GM12878 (cell line): ENCODE measurements at regions not wholly inside any gene's neighbourhood (a gene's known extent, or its start where the extent isn't known, plus 50 kb on each side); places are given as distances from the start of the nearest gene placed in this dataset.

Experiments used
- ATAC-seq: fragments of 200-7000 bp; cut with Tn5 transposase; 3 replicates; pipeline ENCODE4 v1.9.1; 2020; ENCODE audit warnings: mild to moderate bottlenecking, moderate library complexity
- BruUV-seq: library from RNA; stranded (reverse); fragments of 400-500 nt; replicated peaks from 2 replicates; lab custom pipeline; 2021; lab: Mats Ljungman, UMichigan
- CTCF ChIA-PET: fragments of 300-600 bp; sonication (Branson Sonifier 250); formaldehyde crosslinking; extraction: SDS; loops from one replicate; lab custom pipeline; 2021; ENCODE audit warnings: inconsistent platforms; lab: Yijun Ruan, JAX
- POLR2A ChIA-PET: fragments of 350-600 bp; formaldehyde crosslinking; extraction: SDS; loops from one replicate; lab custom pipeline; 2021; ENCODE audit warnings: inconsistent platforms; lab: Charles Lee
- RAD21 ChIA-PET: fragments of 300-600 bp; sonication (Branson Sonifier 250); formaldehyde crosslinking; loops from one replicate; lab custom pipeline; 2023; ENCODE audit warnings: antibody characterized with exemption; ENCODE audit not compliant: unreplicated experiment; lab: Charles Lee
- SMC1A ChIA-PET: fragments of 300-600 bp; sonication (Branson Sonifier 250); formaldehyde crosslinking; loops from one replicate; lab custom pipeline; 2023; ENCODE audit not compliant: unreplicated experiment, uncharacterized antibody; lab: Charles Lee
- DNase-seq: peaks from one replicate; pipeline ENCODE4 v3.0.0-alpha.2; 2011; ENCODE audit warnings: low read depth, low spot score
- FAIRE-seq: peaks from 3 replicates; lab custom pipeline; 2011; peaks lifted over from hg19 to GRCh38; lab: Jason Lieb, UNC
- H2AFZ ChIP-seq: 2 replicates; pipeline ENCODE4 v1.6.0; 2011; ENCODE audit warnings: low read depth, low read length, control low read depth; ENCODE audit not compliant: control insufficient read depth
- H3K27ac ChIP-seq: 2 replicates; pipeline ENCODE4 v1.5.1; 2011; ENCODE audit warnings: control low read depth; ENCODE audit not compliant: control insufficient read depth, insufficient read depth
- H3K27me3 ChIP-seq, 2 experiments: replicated peaks in 1 of 2; 2 replicates each; pipeline versions ENCODE4 v1.6.0 to v1.6.1; 2011; ENCODE audit warnings: low read length in 1 of 2; ENCODE audit not compliant: control insufficient read depth in 2 of 2, insufficient read depth in 2 of 2
- H3K36me3 ChIP-seq, 2 experiments: 2 replicates each; pipeline ENCODE4 v1.5.1; 2011; ENCODE audit warnings: low read length in 1 of 2; ENCODE audit not compliant: control insufficient read depth in 2 of 2, insufficient read depth in 2 of 2
- H3K4me1 ChIP-seq: 2 replicates; pipeline ENCODE4 v1.6.1; 2011; ENCODE audit warnings: mild to moderate bottlenecking, low read length, moderate library complexity, mixed read lengths; ENCODE audit not compliant: control insufficient read depth, insufficient read depth
- H3K4me2 ChIP-seq: 2 replicates; pipeline ENCODE4 v1.6.0; 2011; ENCODE audit warnings: control low read depth; ENCODE audit not compliant: control insufficient read depth, insufficient read depth
- H3K4me3 ChIP-seq: fragments of 200-600 bp; sonication (generic); 2 replicates; pipeline ENCODE4 v1.5.1; 2016
- H3K79me2 ChIP-seq: 2 replicates; pipeline ENCODE4 v1.6.0; 2011; ENCODE audit warnings: low read length; ENCODE audit not compliant: control insufficient read depth, insufficient read depth
- H3K9ac ChIP-seq: 2 replicates; pipeline ENCODE4 v1.8.0; 2011; ENCODE audit warnings: low read length, control low read depth, mixed read lengths; ENCODE audit not compliant: control insufficient read depth, insufficient read depth
- H3K9me3 ChIP-seq: replicated peaks from 3 replicates; pipeline ENCODE4 v1.5.1; 2011; ENCODE audit warnings: mild to moderate bottlenecking, low read length; ENCODE audit not compliant: control insufficient read depth, insufficient read depth
- H4K20me1 ChIP-seq: 2 replicates; pipeline ENCODE4 v1.6.0; 2011; ENCODE audit not compliant: control insufficient read depth, insufficient read depth
- EZH2 ChIP-seq: IDR thresholded peaks from 2 replicates; pipeline ENCODE4 v1.6.1; 2012; ENCODE audit warnings: low read depth, mild to moderate bottlenecking, control low read depth, inconsistent platforms, low read length, borderline replicate concordance; ENCODE audit not compliant: control insufficient read depth
- FOS ChIP-seq: IDR thresholded peaks from 3 replicates; pipeline ENCODE4 v1.6.1; 2011; ENCODE audit warnings: borderline replicate concordance; ENCODE audit not compliant: insufficient read length; ENCODE audit errors: extremely low read depth
- HDAC2 ChIP-seq: fragments of 200-600 bp; sonication (generic); IDR thresholded peaks from 2 replicates; pipeline ENCODE4 v1.6.1; 2017
- MEF2A ChIP-seq: IDR thresholded peaks from 2 replicates; pipeline ENCODE4 v1.6.1; 2011; ENCODE audit warnings: low read depth, mild to moderate bottlenecking, low read length, moderate library complexity; ENCODE audit not compliant: insufficient read depth
- MYC ChIP-seq: IDR thresholded peaks from 2 replicates; pipeline ENCODE4 v1.6.1; 2011; ENCODE audit warnings: mild to moderate bottlenecking, low read length, moderate library complexity, inconsistent platforms; ENCODE audit not compliant: insufficient read depth, insufficient replicate concordance, insufficient read length, severe bottlenecking
- NR2F1 ChIP-seq: fragments of 450-650 bp; conservative IDR thresholded peaks from 2 replicates; pipeline ENCODE4 v1.6.1; 2017; ENCODE audit warnings: mild to moderate bottlenecking
- POLR2A ChIP-seq: IDR thresholded peaks from 2 replicates; pipeline ENCODE4 v1.6.1; 2011; ENCODE audit warnings: low read depth, mild to moderate bottlenecking, low read length
- SRF ChIP-seq, 2 experiments: IDR thresholded peaks; 2 replicates each; pipeline ENCODE4 v1.6.1; 2011; ENCODE audit warnings: low read depth in 2 of 2, low read length in 2 of 2, mild to moderate bottlenecking in 1 of 2, moderate library complexity in 1 of 2
- STAT3 ChIP-seq: IDR thresholded peaks from 2 replicates; pipeline ENCODE4 v1.6.1; 2011; ENCODE audit warnings: low read depth, low read length, improper control_type of control experiment
- TAF1 ChIP-seq: IDR thresholded peaks from 2 replicates; pipeline ENCODE4 v1.6.1; 2011; ENCODE audit warnings: mild to moderate bottlenecking, low read depth, low read length, borderline replicate concordance
- WGBS: methylation state at CpG from one replicate; pipeline ENCODE4 v1.1.6; 2016; ENCODE audit warnings: low lambda C conversion rate; ENCODE audit not compliant: insufficient replicate concordance, insufficient coverage; ENCODE audit errors: missing lambda C conversion rate; 5-methylcytosine and 5-hydroxymethylcytosine counted together
- in situ Hi-C: fragments of 300-500 bp; cut with MboI; formaldehyde crosslinking; loops from 9 replicates; pipeline ENCODE4 v1.14.3; 2018; ENCODE audit warnings: mixed read lengths
- intact Hi-C: fragments of 100-400 bp; cut with micrococcal nuclease; formaldehyde crosslinking; loops from one replicate; pipeline ENCODE4 v1.14.2; 2022; ENCODE audit not compliant: unreplicated experiment
- TF ChIP-seq, protein P1 (sequence below): IDR thresholded peaks from 2 replicates; pipeline ENCODE4 v1.6.1; 2011; ENCODE audit warnings: low read depth, mild to moderate bottlenecking, low read length, moderate library complexity, borderline replicate concordance; ENCODE audit errors: extremely low read depth
- TF ChIP-seq, protein P2 (sequence below): IDR thresholded peaks from 2 replicates; pipeline ENCODE4 v1.6.1; 2012; ENCODE audit warnings: low read depth, low read length, improper control_type of control experiment
- TF ChIP-seq, protein P3 (sequence below): fragments of 450-650 bp; IDR thresholded peaks from 2 replicates; pipeline ENCODE4 v1.6.1; 2017; ENCODE audit warnings: low read depth, mild to moderate bottlenecking, moderate library complexity
- TF ChIP-seq, protein P4 (sequence below): fragments of 450-650 bp; IDR thresholded peaks from 2 replicates; pipeline ENCODE4 v1.6.1; 2017; ENCODE audit warnings: borderline replicate concordance
- TF ChIP-seq, protein P5 (sequence below): IDR thresholded peaks from 2 replicates; pipeline ENCODE4 v1.6.1; 2011; ENCODE audit warnings: low read depth, low read length, improper control_type of control experiment, borderline replicate concordance
- TF ChIP-seq, protein P6 (sequence below): fragments of 450-650 bp; IDR thresholded peaks from 2 replicates; pipeline ENCODE4 v1.6.1; 2018; ENCODE audit warnings: borderline replicate concordance, mild to moderate bottlenecking; ENCODE audit not compliant: partially characterized antibody

DNA sequence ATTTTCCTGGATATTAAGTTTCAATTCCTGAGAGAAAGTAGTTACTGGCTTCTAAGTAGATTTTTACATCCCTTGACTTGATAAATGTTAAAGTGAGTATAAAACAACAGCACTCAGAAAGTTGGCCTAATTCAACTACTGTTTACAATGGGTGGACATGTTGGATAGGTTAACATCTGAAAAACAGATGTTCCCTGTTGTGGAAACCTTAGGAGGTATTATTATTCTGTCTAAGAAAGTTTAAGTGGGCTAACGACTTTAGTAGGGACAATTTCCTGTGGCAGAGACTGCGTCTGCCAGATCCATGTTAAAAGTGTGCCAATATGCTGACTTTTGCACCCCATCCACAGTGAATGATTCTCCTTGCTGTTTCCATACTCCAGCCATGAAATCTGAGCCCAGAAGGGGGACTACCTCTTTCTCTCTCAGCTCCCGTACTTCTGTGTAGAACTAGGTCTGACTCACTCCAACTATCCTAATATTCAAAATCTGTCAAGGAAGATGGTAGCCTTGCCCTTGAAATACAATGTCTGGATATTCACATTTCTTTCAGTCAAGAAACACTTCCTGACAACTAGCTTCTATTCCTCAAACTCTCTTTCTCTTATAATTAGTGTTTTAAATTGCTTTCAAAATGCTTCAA, 327.5 kb upstream of the HNRNPA3 start:
- 28% methylated on average over 3 of the region's 3 CpGs for WGBS
- CTCF ChIA-PET, result interaction anchor here (1.0 to 1.5 kb wide), 4 partner anchors 10 to 274 kb away, joined by 3 to 6 read pairs (median 4); no protein-coding TSS in a partner anchor
- TF ChIP-seq FOS, result no peak
- TF ChIP-seq, protein P1, sequence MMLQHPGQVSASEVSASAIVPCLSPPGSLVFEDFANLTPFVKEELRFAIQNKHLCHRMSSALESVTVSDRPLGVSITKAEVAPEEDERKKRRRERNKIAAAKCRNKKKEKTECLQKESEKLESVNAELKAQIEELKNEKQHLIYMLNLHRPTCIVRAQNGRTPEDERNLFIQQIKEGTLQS, result no peak
- TF ChIP-seq, protein P2, sequence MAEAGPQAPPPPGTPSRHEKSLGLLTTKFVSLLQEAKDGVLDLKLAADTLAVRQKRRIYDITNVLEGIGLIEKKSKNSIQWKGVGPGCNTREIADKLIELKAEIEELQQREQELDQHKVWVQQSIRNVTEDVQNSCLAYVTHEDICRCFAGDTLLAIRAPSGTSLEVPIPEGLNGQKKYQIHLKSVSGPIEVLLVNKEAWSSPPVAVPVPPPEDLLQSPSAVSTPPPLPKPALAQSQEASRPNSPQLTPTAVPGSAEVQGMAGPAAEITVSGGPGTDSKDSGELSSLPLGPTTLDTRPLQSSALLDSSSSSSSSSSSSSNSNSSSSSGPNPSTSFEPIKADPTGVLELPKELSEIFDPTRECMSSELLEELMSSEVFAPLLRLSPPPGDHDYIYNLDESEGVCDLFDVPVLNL, result no peak
- no peak for TF ChIP-seq MEF2A
- TF ChIP-seq STAT3, result no peak
- no peak for TF ChIP-seq TAF1
- no peak for TF ChIP-seq SRF (IDR thresholded peaks at IDR 0.05; ENCODE audit: low read depth in 2 of 2, low read length in 2 of 2)
- no peak for TF ChIP-seq NR2F1
- no peak for TF ChIP-seq EZH2
- TF ChIP-seq MYC, result no peak
- TF ChIP-seq, protein P3, sequence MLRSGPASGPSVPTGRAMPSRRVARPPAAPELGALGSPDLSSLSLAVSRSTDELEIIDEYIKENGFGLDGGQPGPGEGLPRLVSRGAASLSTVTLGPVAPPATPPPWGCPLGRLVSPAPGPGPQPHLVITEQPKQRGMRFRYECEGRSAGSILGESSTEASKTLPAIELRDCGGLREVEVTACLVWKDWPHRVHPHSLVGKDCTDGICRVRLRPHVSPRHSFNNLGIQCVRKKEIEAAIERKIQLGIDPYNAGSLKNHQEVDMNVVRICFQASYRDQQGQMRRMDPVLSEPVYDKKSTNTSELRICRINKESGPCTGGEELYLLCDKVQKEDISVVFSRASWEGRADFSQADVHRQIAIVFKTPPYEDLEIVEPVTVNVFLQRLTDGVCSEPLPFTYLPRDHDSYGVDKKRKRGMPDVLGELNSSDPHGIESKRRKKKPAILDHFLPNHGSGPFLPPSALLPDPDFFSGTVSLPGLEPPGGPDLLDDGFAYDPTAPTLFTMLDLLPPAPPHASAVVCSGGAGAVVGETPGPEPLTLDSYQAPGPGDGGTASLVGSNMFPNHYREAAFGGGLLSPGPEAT, result no peak
- TF ChIP-seq, protein P4, sequence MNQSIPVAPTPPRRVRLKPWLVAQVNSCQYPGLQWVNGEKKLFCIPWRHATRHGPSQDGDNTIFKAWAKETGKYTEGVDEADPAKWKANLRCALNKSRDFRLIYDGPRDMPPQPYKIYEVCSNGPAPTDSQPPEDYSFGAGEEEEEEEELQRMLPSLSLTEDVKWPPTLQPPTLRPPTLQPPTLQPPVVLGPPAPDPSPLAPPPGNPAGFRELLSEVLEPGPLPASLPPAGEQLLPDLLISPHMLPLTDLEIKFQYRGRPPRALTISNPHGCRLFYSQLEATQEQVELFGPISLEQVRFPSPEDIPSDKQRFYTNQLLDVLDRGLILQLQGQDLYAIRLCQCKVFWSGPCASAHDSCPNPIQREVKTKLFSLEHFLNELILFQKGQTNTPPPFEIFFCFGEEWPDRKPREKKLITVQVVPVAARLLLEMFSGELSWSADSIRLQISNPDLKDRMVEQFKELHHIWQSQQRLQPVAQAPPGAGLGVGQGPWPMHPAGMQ, result no peak
- no peak for TF ChIP-seq POLR2A
- TF ChIP-seq, protein P5, sequence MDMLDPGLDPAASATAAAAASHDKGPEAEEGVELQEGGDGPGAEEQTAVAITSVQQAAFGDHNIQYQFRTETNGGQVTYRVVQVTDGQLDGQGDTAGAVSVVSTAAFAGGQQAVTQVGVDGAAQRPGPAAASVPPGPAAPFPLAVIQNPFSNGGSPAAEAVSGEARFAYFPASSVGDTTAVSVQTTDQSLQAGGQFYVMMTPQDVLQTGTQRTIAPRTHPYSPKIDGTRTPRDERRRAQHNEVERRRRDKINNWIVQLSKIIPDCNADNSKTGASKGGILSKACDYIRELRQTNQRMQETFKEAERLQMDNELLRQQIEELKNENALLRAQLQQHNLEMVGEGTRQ, result no peak
- TF ChIP-seq, protein P6, sequence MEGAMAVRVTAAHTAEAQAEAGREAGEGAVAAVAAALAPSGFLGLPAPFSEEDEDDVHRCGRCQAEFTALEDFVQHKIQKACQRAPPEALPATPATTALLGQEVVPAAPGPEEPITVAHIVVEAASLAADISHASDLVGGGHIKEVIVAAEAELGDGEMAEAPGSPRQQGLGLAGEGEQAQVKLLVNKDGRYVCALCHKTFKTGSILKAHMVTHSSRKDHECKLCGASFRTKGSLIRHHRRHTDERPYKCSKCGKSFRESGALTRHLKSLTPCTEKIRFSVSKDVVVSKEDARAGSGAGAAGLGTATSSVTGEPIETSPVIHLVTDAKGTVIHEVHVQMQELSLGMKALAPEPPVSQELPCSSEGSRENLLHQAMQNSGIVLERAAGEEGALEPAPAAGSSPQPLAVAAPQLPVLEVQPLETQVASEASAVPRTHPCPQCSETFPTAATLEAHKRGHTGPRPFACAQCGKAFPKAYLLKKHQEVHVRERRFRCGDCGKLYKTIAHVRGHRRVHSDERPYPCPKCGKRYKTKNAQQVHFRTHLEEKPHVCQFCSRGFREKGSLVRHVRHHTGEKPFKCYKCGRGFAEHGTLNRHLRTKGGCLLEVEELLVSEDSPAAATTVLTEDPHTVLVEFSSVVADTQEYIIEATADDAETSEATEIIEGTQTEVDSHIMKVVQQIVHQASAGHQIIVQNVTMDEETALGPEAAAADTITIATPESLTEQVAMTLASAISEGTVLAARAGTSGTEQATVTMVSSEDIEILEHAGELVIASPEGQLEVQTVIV, result no peak
- no peak for TF ChIP-seq HDAC2

More for the DNA sequence above, 327.5 kb upstream of the HNRNPA3 start:
- Histone ChIP-seq H3K27ac (no peak overlapping the region), H3K9ac (no peak overlapping the region), H3K4me3 (no peak overlapping the region), H3K4me1 (no peaks in the 10 kb centered on the region), H3K27me3 (no peaks in the 10 kb centered on the region), H3K9me3 (no peaks in the 10 kb centered on the region), H4K20me1 (no peaks in the 10 kb centered on the region), H2AFZ (no peak overlapping the region), H3K36me3 (no peaks in the 10 kb centered on the region), H3K4me2 (no peak overlapping the region), H3K79me2 (no peaks in the 10 kb centered on the region)
- ChIA-PET POLR2A (no interaction called here), RAD21 (no interaction called here), SMC1A (interaction anchor here (1.2 to 2.0 kb wide), 4 partner anchors 10 to 62 kb away, joined by 3 to 8 read pairs (median 4); no protein-coding TSS in a partner anchor)
- BruUV-seq, result no TSS peak
- no peak for FAIRE-seq
- ATAC-seq, result no peak
- no peak for DNase-seq
- intact Hi-C loops, result no loop called here
- in situ Hi-C loops, result no loop called here
